ENCODE measurements at regions not wholly inside any gene's neighbourhood (a gene's known extent, or its start where the extent isn't known, plus 50 kb on each side); places are given as distances from the start of the nearest gene placed in this dataset.

DNA sequence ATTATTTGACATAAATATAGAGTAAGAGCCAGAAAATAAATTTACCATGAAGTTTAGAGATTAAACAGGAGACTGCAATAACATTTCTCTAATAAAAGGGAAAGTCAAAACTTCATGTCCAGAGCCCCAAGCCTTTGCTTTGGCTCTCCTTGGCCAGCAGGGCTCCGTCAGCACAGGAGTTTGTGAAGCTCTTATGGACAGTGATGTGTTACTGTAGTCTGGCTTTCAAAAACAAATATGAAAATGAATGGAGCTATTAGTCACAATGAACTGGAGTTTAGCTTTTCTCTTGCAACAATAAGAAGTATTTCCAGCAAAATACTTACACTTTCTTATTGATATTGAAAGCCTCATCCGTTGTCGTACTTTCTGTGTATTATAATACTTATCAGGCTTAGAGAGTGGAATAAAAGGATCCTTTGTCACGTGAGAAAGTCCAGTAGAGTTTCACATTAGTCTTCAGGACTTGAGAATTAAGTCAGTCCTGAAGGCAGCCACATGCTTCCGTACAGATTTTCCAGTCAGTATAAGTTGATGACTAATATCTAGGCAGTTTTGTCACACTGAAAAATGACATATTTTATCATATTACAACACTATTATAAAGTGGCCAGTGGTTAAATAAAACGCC is 117.0 kb upstream of the PRL start (continued):
- TF ChIP-seq, protein P1, sequence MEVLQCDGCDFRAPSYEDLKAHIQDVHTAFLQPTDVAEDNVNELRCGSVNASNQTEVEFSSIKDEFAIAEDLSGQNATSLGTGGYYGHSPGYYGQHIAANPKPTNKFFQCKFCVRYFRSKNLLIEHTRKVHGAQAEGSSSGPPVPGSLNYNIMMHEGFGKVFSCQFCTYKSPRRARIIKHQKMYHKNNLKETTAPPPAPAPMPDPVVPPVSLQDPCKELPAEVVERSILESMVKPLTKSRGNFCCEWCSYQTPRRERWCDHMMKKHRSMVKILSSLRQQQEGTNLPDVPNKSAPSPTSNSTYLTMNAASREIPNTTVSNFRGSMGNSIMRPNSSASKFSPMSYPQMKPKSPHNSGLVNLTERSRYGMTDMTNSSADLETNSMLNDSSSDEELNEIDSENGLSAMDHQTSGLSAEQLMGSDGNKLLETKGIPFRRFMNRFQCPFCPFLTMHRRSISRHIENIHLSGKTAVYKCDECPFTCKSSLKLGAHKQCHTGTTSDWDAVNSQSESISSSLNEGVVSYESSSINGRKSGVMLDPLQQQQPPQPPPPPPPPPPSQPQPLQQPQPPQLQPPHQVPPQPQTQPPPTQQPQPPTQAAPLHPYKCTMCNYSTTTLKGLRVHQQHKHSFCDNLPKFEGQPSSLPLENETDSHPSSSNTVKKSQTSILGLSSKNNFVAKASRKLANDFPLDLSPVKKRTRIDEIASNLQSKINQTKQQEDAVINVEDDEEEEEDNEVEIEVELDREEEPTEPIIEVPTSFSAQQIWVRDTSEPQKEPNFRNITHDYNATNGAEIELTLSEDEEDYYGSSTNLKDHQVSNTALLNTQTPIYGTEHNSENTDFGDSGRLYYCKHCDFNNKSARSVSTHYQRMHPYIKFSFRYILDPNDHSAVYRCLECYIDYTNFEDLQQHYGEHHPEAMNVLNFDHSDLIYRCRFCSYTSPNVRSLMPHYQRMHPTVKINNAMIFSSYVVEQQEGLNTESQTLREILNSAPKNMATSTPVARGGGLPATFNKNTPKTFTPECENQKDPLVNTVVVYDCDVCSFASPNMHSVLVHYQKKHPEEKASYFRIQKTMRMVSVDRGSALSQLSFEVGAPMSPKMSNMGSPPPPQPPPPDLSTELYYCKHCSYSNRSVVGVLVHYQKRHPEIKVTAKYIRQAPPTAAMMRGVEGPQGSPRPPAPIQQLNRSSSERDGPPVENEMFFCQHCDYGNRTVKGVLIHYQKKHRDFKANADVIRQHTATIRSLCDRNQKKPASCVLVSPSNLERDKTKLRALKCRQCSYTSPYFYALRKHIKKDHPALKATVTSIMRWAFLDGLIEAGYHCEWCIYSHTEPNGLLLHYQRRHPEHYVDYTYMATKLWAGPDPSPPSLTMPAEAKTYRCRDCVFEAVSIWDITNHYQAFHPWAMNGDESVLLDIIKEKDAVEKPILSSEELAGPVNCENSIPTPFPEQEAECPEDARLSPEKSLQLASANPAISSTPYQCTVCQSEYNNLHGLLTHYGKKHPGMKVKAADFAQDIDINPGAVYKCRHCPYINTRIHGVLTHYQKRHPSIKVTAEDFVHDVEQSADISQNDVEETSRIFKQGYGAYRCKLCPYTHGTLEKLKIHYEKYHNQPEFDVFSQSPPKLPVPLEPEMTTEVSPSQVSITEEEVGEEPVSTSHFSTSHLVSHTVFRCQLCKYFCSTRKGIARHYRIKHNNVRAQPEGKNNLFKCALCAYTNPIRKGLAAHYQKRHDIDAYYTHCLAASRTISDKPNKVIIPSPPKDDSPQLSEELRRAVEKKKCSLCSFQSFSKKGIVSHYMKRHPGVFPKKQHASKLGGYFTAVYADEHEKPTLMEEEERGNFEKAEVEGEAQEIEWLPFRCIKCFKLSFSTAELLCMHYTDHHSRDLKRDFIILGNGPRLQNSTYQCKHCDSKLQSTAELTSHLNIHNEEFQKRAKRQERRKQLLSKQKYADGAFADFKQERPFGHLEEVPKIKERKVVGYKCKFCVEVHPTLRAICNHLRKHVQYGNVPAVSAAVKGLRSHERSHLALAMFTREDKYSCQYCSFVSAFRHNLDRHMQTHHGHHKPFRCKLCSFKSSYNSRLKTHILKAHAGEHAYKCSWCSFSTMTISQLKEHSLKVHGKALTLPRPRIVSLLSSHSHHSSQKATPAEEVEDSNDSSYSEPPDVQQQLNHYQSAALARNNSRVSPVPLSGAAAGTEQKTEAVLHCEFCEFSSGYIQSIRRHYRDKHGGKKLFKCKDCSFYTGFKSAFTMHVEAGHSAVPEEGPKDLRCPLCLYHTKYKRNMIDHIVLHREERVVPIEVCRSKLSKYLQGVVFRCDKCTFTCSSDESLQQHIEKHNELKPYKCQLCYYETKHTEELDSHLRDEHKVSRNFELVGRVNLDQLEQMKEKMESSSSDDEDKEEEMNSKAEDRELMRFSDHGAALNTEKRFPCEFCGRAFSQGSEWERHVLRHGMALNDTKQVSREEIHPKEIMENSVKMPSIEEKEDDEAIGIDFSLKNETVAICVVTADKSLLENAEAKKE (CRISPR knock-in tag; IDR thresholded peaks at IDR 0.05), result no peak

DNA sequence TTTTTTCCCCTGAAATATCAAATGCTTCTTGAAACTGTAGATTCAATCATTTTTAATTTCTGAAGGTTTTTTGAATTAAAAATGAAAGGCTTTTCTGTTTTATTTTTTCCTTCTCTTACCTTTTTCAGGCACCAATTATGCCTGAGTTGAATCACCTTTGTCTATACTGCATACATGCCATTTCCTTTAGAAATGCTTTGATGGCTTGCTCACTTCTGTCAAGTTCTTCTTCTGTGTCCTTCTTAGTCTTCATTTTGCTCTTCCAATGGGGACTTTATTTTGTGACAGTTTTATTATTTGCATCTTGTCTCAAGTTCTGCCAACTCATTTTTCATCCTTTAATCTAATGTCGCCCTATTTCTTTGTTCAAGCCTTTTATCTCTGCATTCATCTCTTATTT is 121.9 kb upstream of the PRL start:
- H4K20me1 ChIP-seq (replicated peaks; ENCODE audit: insufficient read depth), result no peaks in the 10 kb centered on the region
- H3K27me3 ChIP-seq (ENCODE audit: insufficient read depth), result no peaks in the 10 kb centered on the region
- 0 out of 2 replicates have a peak, but pooled peaks cover 2% of the 10 kb centered on the region for H3K4me1 ChIP-seq (ENCODE audit: insufficient read depth)
- peaks cover 16% of the 10 kb centered on the region; the same call in 2 of the 3 replicates for H3K36me3 Mint-ChIP-seq (ENCODE audit: low read depth)
- H3K4me2 ChIP-seq, result no peak overlapping the region
- H3K4me3 ChIP-seq, result no peak overlapping the region
- H3K27ac Mint-ChIP-seq, result no peak overlapping the region
- H3K27me3 Mint-ChIP-seq (ENCODE audit: insufficient read depth, low read depth, poor library complexity), result peaks cover 2% of the 10 kb centered on the region
- H3K4me3 Mint-ChIP-seq, result no peak overlapping the region
- ATAC-seq (no peak), DNase-seq (ENCODE audit: low spot score) (no peak)
- no peaks in the 10 kb centered on the region for H3K79me2 ChIP-seq (replicated peaks; ENCODE audit: insufficient read depth)
- H3K9me3 Mint-ChIP-seq, result peaks cover 20% of the 10 kb centered on the region
- H3K36me3 ChIP-seq (ENCODE audit: insufficient read depth), result no peaks in the 10 kb centered on the region
- no peak overlapping the region for H3K27ac ChIP-seq (ENCODE audit: low read depth)
- H3K4me1 Mint-ChIP-seq, result no peaks in the 10 kb centered on the region; the same call in 2 of the 3 replicates
- no peaks in the 10 kb centered on the region for H3F3A ChIP-seq (replicated peaks; ENCODE audit: low read depth)
- H3K9me2 ChIP-seq (ENCODE audit: insufficient read depth), result no peaks in the 10 kb centered on the region
- no peak overlapping the region for H2AFZ ChIP-seq
- TF ChIP-seq, protein P1 (CRISPR knock-in tag; IDR thresholded peaks at IDR 0.05), result no peak
- TF ChIP-seq NANOG (IDR thresholded peaks at IDR 0.05; ENCODE audit: borderline replicate concordance) (no peak), ZNF114 (CRISPR knock-in tag; IDR thresholded peaks at IDR 0.05) (no peak), EZH2 (IDR thresholded peaks at IDR 0.05; ENCODE audit: low read depth, unreplicated experiment) (no peak)
- TF ChIP-seq, protein P2, sequence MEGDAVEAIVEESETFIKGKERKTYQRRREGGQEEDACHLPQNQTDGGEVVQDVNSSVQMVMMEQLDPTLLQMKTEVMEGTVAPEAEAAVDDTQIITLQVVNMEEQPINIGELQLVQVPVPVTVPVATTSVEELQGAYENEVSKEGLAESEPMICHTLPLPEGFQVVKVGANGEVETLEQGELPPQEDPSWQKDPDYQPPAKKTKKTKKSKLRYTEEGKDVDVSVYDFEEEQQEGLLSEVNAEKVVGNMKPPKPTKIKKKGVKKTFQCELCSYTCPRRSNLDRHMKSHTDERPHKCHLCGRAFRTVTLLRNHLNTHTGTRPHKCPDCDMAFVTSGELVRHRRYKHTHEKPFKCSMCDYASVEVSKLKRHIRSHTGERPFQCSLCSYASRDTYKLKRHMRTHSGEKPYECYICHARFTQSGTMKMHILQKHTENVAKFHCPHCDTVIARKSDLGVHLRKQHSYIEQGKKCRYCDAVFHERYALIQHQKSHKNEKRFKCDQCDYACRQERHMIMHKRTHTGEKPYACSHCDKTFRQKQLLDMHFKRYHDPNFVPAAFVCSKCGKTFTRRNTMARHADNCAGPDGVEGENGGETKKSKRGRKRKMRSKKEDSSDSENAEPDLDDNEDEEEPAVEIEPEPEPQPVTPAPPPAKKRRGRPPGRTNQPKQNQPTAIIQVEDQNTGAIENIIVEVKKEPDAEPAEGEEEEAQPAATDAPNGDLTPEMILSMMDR (conservative IDR thresholded peaks at IDR 0.05; ENCODE audit: low read depth in 2 of 2), result no peak

All from GM23338 (cell line).